AG08396 (cell line): ENCODE measurements at regions not wholly inside any gene's neighbourhood (a gene's known extent, or its start where the extent isn't known, plus 50 kb on each side); places are given as distances from the start of the nearest gene placed in this dataset.
"Not testable (repeated sequence)": the region's sequence is repeated elsewhere in the genome, so short reads cannot be mapped to it uniquely, and the experiment has no call there.

Experiments
- DNase-seq: peaks from one replicate; pipeline ENCODE4 v3.0.0; 2012; ENCODE audit warnings: low spot score, mixed read lengths

DNA sequence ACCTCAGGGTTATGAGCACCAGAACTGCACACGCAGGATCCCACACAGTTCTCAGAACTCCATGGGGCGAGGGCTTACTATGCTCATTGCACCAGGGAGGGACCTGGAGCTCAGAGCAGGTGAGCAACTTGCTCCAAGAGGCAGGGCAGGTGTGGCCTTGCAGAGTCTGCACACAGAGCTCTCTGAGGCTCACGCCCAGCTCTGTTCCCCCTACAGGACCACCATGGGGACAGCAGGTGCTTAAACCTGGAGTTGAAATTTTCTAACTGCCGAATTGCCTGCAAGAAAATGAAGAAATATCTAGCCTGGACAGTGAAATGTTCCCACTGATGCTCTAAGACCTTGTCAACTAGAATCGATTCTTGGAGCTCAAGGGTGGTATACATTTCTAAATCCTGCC lies 49.9 kb upstream of the MSMB start:
- not testable (repeated sequence) for DNase-seq

GRCh38 chr10:46096446-46096845 lies 50.4 kb upstream of the MSMB start:
- DNase-seq, result no peak

GRCh38 chr10:46096909-46097575 lies 51.0 kb upstream of the MSMB start:
- no peak for DNase-seq

GRCh38 chr10:46097576-46098317 lies 51.7 kb upstream of the MSMB start:
- DNase-seq, result no peak

- no peak for DNase-seq
These were observed 52.3 kb upstream of the MSMB start for GRCh38 chr10:46098386-46098785.

GRCh38 chr10:46098925-46099324 lies 52.9 kb upstream of the MSMB start:
- not testable (repeated sequence) for DNase-seq

DNA sequence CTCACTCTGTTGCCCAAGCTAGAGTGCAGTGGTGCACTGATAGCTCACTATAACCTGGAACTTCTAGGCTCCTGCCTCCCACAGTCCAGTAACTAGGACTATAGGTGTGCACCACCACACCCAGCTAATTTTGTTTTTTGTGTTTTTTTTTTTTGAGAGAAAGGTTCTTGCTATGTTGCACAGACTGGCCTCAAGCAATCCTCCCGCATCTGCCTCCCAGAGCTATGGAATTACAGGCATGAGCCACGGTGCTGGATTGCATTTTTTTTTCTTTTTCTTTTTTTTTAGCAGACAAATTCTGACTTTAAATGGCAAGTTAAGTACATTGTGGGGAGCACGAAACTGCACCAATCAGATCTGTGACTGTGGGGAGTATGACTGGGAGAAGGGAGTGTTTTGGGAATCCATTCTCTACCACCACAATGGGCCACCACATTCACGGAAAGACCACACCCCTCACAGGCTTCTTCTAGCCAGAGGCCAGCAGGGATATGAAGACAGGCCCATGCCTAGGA lies 58.1 kb upstream of the MSMB start:
- no peak for DNase-seq

- DNase-seq, result not testable (repeated sequence)
These were observed 59.3 kb upstream of the MSMB start for GRCh38 chr10:46105416-46105815.

DNA sequence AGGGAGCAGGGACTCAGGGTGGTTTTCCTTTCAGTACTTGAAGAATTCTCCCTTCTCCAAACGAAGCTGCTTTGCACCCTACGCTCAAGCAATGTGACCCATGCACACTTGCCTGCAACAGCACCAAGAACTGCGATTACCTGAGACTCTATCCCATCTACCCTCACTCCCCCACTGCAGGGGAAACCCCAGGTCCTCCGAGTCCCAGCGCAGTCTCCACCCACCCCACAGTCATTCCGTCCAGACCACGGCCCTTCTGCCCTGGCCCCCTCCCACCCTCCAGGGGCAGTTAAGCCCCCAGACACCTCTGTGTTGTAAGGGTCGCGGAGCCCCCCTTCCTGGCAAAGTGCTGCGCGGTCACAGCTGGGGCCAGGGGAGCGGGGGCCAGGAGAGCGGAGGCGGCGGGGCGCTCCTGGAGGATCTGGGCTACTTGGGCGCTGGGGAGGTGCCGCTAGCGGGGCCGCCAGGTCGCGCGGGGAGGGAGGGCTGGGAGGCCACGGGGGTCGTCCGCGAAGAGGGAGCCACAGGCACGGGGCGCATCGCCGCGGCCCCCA lies 59.9 kb upstream of the MSMB start:
- DNase-seq, result not testable (repeated sequence)

DNA sequence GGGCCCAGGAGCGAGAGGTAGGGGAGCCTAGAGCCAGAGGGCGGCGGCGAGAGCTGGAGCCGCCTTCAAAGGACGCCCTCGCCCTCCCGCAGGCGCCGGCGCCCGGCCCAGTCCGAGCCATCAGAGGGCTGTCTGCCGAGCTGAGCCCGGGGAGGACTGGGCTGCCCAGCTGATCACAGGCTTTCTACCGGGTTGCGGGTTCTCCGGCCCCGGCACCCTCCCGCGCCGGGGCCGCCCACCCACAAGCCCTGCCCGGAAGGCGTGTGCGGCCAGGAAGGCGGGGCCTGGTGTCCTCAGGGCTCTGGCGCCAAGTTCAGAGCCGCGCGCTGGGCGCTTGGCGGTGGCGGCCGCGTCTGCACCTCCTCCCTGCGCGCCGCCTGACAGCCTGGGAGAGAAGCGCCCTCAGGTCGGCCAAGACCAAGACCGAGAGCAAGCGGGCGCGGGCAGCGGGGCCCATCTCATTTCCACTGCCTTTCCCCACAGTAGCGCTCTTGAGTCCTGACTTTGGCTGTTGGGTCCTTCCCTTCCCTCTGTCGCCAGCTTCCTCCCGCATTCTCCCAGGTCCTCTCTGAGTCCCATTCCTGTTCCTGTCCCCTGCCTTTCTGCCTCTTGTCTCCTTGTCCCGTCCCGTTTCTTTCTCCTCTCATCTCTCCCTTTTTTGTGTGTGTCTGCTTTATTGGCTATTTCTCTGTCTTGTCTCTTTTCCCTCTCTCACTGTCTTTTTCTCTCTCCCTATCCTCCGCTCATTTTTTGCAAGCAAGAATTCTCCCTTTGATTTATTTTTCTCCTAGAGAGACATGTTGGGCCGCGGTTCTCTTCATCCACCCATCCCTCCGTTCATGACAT lies 60.6 kb upstream of the MSMB start:
- DNase-seq, result peak; percentile 69

GRCh38 chr10:46108158-46108499 lies 62.1 kb upstream of the MSMB start:
- DNase-seq, result not testable (repeated sequence)

GRCh38 chr10:46154271-46154670 lies 108.2 kb upstream of the MSMB start:
- not testable (repeated sequence) for DNase-seq

- peak; percentile 1 for DNase-seq
These were observed 108.6 kb upstream of the MSMB start for GRCh38 chr10:46154683-46155082.

DNA sequence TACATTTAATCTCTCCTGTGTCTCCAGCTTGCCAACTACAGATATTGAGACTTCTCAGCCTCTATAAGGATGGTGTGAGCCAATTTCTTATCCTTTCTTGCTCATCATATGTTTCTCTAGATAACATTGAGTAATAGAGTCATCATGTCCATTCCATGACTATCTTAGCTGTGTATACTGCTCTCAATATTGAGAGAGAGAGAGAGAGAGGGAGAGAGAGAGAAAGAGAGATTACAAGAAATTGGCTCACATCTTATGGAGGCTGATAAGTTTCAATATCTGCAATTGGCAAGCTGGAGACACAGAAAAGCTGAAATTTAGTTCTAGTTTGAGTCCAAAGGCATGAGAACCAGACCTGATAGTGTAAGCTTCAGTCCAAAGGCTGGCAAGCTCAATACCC lies 110.8 kb upstream of the MSMB start:
- not testable (repeated sequence) for DNase-seq

DNA sequence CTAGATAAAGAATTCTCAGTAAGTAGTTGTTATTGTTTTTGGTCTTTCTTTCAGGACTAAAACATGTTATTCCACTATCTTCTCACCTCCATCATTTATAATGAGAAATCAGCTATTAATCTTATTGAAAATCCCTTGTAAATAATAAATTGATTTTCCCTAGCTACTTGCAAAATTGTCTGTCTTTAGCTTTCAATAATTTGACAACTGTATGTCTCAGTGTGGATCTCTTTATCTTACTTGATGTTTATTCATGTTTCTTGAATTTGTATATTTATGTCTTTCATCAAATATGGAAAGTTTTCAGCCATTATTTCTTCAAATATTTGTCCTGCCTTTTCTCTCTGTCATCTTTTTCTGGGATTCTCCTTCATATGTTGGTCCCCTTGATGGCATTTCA lies 117.1 kb upstream of the ANTXRL start:
- DNase-seq, result no peak

DNA sequence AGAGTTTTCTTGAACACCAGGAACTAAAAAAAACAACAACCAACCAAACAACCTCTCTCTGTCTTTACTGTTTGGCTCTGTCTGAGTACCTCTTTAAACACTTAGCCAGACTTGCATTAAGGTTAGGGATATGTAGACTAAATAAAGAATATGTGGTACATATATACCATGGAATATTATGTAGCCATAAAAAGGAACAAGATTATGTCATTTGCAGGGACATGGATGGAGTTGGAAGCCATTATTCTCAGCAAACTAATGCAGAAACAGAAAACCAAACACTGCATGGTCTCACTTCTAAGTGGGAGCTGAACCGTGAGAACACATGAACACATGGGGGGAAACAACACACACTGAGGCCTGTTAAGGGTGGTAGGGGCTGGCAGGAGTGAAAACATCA lies 116.0 kb upstream of the ANTXRL start:
- no peak for DNase-seq

DNA sequence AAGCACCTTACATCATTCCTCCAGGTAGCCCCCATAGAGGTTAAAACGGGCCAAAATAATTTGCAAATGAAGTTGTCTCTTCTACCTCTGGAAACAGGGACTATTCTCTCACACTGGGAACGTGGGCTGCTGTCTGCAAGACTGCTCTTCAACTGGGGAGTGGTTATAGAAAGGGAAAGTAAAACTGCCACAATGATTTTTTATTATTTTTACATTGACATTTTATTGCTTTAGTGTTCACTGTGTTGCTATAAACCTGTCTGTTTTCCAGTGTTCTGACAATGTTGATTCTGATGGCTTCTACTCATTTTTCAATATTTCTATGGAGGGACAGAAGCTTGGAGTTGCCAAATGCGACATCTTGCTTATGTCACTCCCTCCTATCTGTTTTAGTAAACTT lies 115.1 kb upstream of the ANTXRL start:
- no peak for DNase-seq

DNA sequence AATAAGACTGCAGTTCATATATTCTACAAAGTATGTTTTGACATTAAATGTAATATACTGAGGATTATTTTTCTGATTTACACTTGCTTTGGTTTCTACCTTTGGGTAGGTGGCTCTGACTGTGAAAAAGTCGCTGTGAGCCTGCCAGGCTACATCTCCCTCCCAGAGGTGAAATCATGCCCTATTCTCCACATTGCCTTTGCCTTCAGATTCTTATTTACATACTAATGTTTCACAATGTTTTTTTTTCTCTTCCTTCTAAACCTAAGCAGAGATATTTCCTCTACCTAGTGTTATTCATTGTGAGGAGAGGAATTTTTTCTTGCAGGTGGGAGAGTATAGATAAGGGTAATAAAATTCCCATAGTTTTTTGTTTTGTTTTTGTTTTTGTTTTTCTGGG lies 111.5 kb upstream of the ANTXRL start:
- no peak for DNase-seq

DNA sequence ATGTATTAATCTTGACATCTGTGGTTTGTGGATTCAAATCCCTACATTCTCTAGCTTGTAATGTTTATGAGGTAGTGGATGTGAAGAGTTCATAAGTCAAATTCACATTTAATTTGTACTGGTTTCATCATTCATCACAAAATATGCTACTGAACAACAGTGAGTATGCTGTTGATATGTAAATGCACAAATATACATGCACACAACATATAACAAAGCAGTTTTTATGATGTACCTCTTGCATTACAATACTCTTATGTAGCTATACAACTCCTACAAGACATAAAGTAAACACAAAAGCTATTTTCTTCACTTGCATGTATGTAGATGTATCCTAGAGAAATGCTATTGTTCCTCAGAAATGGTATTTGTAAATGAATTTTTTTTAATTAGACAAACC lies 111.0 kb upstream of the ANTXRL start:
- DNase-seq, result no peak

DNA sequence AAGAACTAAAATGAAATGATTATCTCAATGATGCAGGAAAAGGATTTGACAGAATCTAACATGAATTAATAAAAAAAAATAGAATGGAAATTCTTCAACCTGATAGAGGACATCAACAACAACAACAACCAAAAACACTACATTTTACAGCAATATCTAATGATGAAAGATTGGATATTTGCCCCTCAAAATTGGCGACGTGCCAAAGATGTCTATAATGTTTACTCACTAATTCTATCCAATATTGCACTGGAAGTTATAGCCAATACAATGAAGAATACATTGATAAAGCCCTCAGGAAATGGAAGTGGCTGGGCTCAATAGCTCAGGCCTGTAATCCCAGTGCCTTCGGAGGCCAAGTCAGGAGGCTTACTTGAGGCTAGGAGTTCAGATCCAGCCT lies 99.4 kb upstream of the ANTXRL start:
- not testable (repeated sequence) for DNase-seq

DNA sequence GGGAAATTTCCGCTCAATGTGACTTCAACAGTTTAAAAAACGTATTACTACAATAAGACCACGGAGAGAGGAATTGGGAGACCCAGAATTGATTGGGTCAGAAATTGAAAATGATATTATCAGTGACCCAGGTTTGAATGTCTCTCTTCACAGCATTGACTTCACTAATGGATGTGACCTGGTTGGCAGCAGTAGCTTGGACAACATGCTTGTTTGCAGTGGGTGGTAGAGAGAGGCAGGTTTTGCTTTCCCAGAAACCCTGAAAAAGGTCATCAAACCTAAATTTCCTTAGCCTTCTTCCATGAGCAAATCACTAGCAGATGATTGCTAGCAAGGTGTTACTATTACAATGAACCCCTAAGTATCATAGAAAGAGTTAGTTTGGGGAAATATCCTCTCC lies 89.7 kb upstream of the ANTXRL start:
- DNase-seq, result no peak

GRCh38 chr10:46198516-46198915 lies 88.3 kb upstream of the ANTXRL start:
- DNase-seq, result no peak
